Fibroblast of upper back skin (primary cell): ENCODE measurements at regions not wholly inside any gene's neighbourhood (a gene's known extent, or its start where the extent isn't known, plus 50 kb on each side); places are given as distances from the start of the nearest gene placed in this dataset.

Experiments
- DNase-seq: peaks from one replicate; pipeline ENCODE4 v3.0.0-alpha.2; 2013

DNA sequence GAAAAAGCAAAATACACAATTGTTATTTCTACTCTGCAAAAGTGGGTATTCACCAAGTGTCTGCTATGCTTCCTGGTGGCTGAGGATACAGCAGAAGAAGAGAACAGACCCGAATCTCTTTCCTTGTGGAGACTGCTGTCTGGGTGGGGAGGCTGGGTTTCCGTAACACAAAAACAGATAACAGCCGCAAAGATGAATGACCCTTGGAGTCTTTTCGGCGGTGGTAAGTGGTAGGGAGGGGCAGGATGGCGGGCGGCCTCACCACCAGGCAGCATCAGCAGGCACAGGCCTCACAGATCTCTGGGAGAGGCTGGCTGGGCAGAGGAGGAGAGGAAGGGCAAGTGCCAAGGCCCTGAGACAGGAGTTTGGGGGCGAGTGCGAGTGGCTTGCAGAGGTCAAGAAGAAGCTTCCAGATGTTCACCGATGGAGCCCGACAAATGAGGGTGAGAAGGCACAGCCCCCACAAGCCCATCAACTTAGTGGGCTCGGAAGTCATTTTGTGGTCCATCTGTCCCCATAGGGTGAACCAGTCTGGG is 164.2 kb downstream of the RHOU start:
- DNase-seq, result no peak

- peak; percentile 14 for DNase-seq
These were observed 165.0 kb downstream of the RHOU start for GRCh38 chr1:228900099-228900885.

DNA sequence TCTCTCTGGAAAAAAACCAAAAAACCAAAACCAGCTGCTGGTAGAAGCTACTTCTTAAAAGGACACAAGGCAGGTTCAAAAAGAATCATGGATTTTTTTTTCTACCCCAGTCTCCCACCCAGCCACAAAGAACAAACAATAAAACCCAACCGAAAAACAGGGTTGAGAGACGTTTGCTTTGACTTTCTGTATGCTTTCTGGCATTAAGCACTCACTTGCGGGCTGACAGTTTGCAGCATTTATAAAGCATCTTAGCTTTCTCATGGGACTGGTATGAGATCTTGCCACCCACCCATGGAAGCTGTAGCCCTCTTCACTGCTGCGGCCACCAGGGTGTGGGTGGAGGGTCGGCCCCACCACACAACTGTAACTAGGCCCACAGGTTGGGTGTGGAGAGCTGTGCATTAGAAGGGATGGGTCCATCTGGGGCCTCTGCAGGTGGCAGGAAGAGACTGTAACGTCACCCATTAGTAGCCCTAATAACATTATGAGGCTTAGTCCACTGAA is 165.7 kb downstream of the RHOU start:
- DNase-seq, result no peak

GRCh38 chr1:228901936-228902681 is 166.8 kb downstream of the RHOU start:
- DNase-seq, result no peak

- peak; percentile 98 for DNase-seq
These were observed 167.6 kb downstream of the RHOU start for GRCh38 chr1:228902781-228903433.

- no peak for DNase-seq
These were observed 168.3 kb downstream of the RHOU start for GRCh38 chr1:228903434-228904071.

DNA sequence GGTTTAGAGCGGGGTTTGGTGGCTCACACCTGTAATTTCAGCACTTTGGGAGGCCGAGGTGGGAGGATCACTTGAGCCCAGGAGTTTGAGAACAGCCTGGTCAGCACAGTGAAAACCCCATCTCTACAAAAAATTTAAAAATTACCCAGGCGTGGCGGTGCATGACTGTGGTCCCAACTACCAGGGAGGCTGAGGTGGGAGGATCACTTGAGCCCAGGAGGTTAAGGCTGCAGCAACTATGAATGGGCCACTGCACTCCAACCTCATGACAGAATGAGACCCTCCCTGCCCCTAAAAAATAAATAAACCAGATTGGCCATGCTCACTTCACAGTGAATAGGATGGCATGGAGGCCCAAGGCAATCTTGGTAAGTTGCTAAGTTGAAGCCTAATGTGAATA is 168.9 kb downstream of the RHOU start:
- no peak for DNase-seq

- no peak for DNase-seq
These were observed 170.4 kb downstream of the RHOU start for GRCh38 chr1:228905701-228906101.

DNA sequence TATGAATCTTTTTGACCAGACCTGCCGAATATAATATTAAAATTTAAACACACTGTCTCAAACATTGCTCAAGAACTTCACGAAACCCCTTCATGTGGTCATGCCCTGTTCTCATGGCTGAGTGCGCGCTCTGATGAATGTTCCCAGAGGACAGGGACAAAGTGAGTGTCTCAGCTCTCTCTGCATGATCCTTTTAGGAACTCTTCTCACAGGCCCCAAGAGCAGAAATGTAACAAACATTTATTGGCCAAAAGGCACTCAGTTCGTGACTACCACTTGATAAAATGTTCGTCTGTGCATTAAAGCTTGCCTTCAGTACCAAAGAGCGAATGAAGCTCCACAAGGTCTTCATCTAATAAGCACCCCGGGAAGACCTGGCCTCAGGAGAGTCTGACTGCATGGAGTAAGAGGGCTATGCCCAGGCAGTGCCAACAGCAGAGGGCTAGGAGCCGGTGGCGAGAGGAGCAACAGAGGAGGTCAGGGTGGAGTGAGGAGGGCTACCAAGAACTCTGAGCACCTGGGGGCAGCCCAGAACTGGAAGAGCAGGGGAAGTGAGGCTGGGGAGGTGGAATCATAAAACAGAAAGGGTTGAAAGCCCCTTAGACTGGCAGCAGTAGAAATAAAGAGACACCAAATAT is 171.1 kb downstream of the RHOU start:
- DNase-seq, result no peak

GRCh38 chr1:228911225-228912210 is 176.2 kb downstream of the RHOU start:
- DNase-seq, result no peak

GRCh38 chr1:228913626-228914414 is 178.5 kb downstream of the RHOU start:
- DNase-seq, result no peak

GRCh38 chr1:228914700-228915099 is 179.4 kb downstream of the RHOU start:
- DNase-seq, result no peak

- no peak for DNase-seq
These were observed 182.1 kb downstream of the RHOU start for GRCh38 chr1:228917342-228917741.

GRCh38 chr1:228917755-228918154 is 182.5 kb downstream of the RHOU start:
- DNase-seq, result peak; percentile 84

GRCh38 chr1:228918335-228918734 is 183.1 kb downstream of the RHOU start:
- DNase-seq, result no peak

DNA sequence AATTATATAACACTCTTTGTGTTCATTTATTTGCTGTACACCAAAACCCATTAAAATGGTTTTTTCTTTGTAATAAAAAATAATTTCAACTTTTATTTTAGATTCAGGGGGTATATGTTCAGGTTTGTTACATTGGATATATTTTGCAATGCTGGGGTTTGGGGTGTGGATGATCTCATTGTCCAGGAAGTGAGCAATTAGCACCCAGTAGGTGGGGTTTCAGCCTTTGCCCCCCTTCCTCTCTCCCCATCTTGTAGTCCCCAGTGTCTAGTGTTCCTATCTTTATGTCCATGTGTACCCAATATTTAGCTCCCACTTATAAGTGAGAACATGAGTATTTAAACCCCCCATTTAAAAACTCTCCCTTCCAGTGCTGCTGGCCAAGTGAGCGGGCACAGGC is 184.6 kb downstream of the RHOU start:
- no peak for DNase-seq

DNA sequence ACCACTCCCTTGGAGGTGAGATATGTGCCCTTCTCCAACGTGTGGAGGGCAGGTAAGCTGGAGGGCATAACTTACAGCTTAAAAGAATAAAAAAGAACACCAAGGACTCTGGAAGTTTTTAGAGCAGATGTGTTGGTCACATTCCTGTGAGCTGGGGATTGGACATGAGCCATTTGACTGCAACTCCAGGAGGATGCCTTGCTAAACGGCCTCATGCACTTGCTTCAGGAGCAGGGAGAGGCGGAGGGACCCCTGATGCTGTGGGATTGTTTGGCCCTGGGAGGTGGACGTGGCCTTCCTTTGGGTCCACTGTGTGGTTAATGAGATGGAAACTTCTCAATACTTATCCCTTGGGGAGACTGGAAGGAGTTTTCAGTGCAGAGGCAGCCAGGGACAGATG is 185.6 kb downstream of the RHOU start:
- DNase-seq, result peak; percentile 50

GRCh38 chr1:228921481-228921880 is 186.2 kb downstream of the RHOU start:
- DNase-seq, result no peak

DNA sequence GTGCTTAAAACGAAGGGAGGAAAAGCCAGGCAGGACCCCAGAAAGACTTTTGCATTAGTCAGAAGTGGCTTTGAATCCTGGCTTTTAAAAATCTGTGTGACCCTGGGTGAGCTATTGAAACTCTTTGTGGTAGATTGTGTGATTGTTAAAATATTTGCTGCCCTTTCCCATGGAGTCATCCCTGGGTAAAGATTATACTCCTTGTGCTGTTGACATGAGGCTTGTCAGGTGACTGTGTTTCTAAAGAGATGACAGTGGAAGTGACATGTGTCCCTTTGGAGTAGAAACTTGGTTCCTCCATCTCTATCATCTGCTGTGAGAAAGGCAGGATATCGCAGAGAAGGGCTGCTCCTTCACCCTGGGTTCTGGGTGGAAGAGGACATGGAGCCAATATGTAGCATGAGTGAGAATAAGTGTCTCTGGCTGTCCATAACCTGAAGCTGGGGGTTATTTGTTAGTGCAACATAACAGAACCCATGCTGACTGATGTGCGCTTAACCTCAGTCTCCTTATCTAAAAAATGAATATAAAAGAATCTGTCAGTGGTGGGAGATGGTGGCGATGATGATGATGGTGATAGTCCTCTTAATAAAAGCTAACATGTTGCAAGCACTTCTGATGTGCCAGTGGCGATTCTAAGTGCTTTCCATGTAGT is 187.6 kb downstream of the RHOU start:
- DNase-seq, result no peak
